Prostate gland (tissue), 2 donors: ENCODE measurements at regions not wholly inside any gene's neighbourhood (a gene's known extent, or its start where the extent isn't known, plus 50 kb on each side); places are given as distances from the start of the nearest gene placed in this dataset.
"Not testable (repeated sequence)": the region's sequence is repeated elsewhere in the genome, so short reads cannot be mapped to it uniquely, and the experiment has no call there.

ENCODE experiments used
- DNase-seq: peaks from one replicate; pipeline ENCODE4 v3.0.0-alpha.2; 2019; ENCODE audit warnings: low spot score
- H3K27ac ChIP-seq, 2 donors: fragments of 200-600 bp; sonication (generic); 2 replicates each; pipeline ENCODE4 v1.5.1; 2017 to 2019
- H3K27me3 ChIP-seq: fragments of 200-600 bp; sonication (generic); replicated peaks from 2 replicates; pipeline ENCODE4 v1.5.1; 2019; ENCODE audit not compliant: insufficient read depth
- H3K36me3 ChIP-seq, 2 donors: fragments of 200-600 bp; sonication (generic); 1 replicate in 1 of 2; 2 replicates in 1 of 2; pipeline versions ENCODE4 v1.5.1 to v1.8.1; 2017 to 2019
- H3K4me1 ChIP-seq: fragments of 200-600 bp; sonication (generic); replicated peaks from 2 replicates; pipeline ENCODE4 v1.5.1; 2019
- H3K4me3 ChIP-seq, 2 donors: fragments of 200-600 bp; sonication (generic); 2 replicates each; pipeline ENCODE4 v1.5.1; 2017 to 2019
- H3K9me3 ChIP-seq: fragments of 200-600 bp; sonication (generic); 2 replicates; pipeline ENCODE4 v1.5.1; 2017
- CTCF ChIP-seq, 4 experiments: fragments of 200-600 bp in 2 of 4; fragments of 450-650 bp in 2 of 4; sonication (generic) in 2 of 4; IDR thresholded peaks; 1 replicate in 3 of 4; 2 replicates in 1 of 4; pipeline ENCODE4 v1.5.1; 2016 to 2019; ENCODE audit warnings: antibody characterized with exemption in 4 of 4, mild to moderate bottlenecking in 2 of 4, moderate library complexity in 2 of 4
- POLR2A ChIP-seq: fragments of 450-650 bp; IDR thresholded peaks from one replicate; pipeline ENCODE4 v1.6.1; 2016; ENCODE audit warnings: antibody characterized with exemption, mild to moderate bottlenecking
- POLR2AphosphoS5 ChIP-seq: sonication (generic); formaldehyde crosslinking; IDR thresholded peaks from one replicate; pipeline ENCODE4 v1.6.1; 2017; ENCODE audit warnings: antibody characterized with exemption
- WGBS: methylation state at CpG from one replicate; pipeline ENCODE4 v1.1.5; 2018; 5-methylcytosine and 5-hydroxymethylcytosine counted together
- intact Hi-C: fragments of 100-400 bp; cut with DNase I; formaldehyde crosslinking; loops from one replicate; pipeline ENCODE4 v1.14.2; 2022

GRCh38 chr3:72077473-72078259 lies 292.7 kb upstream of the PROK2 start:
- H3K4me3 ChIP-seq = no peak overlapping the region
- intact Hi-C loops = no loop called here
- no peaks in the 10 kb centered on the region for H3K9me3 ChIP-seq
- DNase-seq = no peak
- no peaks in the 10 kb centered on the region for H3K4me1 ChIP-seq
- H3K36me3 ChIP-seq = no peaks in the 10 kb centered on the region
- no peak overlapping the region for H3K27ac ChIP-seq
- no peaks in the 10 kb centered on the region for H3K27me3 ChIP-seq
- TF ChIP-seq CTCF (IDR thresholded peaks at IDR 0.05) = no peak
- no peak for TF ChIP-seq POLR2A
- no peak for TF ChIP-seq POLR2AphosphoS5
- 69% methylated on average over 6 of the region's 6 CpGs for WGBS

- intact Hi-C loops, DNase-seq, H3K27ac ChIP-seq, H3K36me3 ChIP-seq, H3K4me1 ChIP-seq, H3K4me3 ChIP-seq, H3K9me3 ChIP-seq, H3K27me3 ChIP-seq: not testable (repeated sequence)
- WGBS = 96% methylated on average over 7 of the region's 7 CpGs
Measured at GRCh38 chr3:72075848-72076247, 290.9 kb upstream of the PROK2 start.

GRCh38 chr3:72071624-72072023 lies 286.7 kb upstream of the PROK2 start:
- no peaks in the 10 kb centered on the region for H3K9me3 ChIP-seq
- H3K4me3 ChIP-seq = no peak overlapping the region
- 83% methylated on average over 2 of the region's 2 CpGs for WGBS
- DNase-seq = no peak
- intact Hi-C loops = no loop called here
- H3K27me3 ChIP-seq = no peaks in the 10 kb centered on the region
- TF ChIP-seq POLR2AphosphoS5 = no peak
- TF ChIP-seq CTCF (IDR thresholded peaks at IDR 0.05) = no peak
- no peak for TF ChIP-seq POLR2A
- no peak overlapping the region for H3K27ac ChIP-seq
- no peaks in the 10 kb centered on the region for H3K4me1 ChIP-seq
- H3K36me3 ChIP-seq = no peaks in the 10 kb centered on the region

GRCh38 chr3:72070005-72070404 lies 285.1 kb upstream of the PROK2 start:
- no peaks in the 10 kb centered on the region for H3K36me3 ChIP-seq
- no peak overlapping the region for H3K4me3 ChIP-seq
- no peaks in the 10 kb centered on the region for H3K9me3 ChIP-seq
- H3K27me3 ChIP-seq = no peaks in the 10 kb centered on the region
- no peak for DNase-seq
- H3K4me1 ChIP-seq = no peaks in the 10 kb centered on the region
- intact Hi-C loops = no loop called here
- 88% methylated on average over 6 of the region's 6 CpGs for WGBS
- TF ChIP-seq POLR2AphosphoS5 = no peak
- no peak for TF ChIP-seq CTCF (IDR thresholded peaks at IDR 0.05)
- TF ChIP-seq POLR2A = no peak
- H3K27ac ChIP-seq = no peak overlapping the region

GRCh38 chr3:72069543-72069942 lies 284.6 kb upstream of the PROK2 start:
- intact Hi-C loops = no loop called here
- H3K9me3 ChIP-seq = no peaks in the 10 kb centered on the region
- no peaks in the 10 kb centered on the region for H3K27me3 ChIP-seq
- no peaks in the 10 kb centered on the region for H3K36me3 ChIP-seq
- H3K27ac ChIP-seq = no peak overlapping the region
- no peaks in the 10 kb centered on the region for H3K4me1 ChIP-seq
- TF ChIP-seq POLR2AphosphoS5 (no peak), POLR2A (no peak), CTCF (IDR thresholded peaks at IDR 0.05) (no peak)
- no peak for DNase-seq
- no peak overlapping the region for H3K4me3 ChIP-seq
